Stomach (tissue), 8 donors: ENCODE measurements at regions not wholly inside any gene's neighbourhood (a gene's known extent, or its start where the extent isn't known, plus 50 kb on each side); places are given as distances from the start of the nearest gene placed in this dataset.
"Not testable (repeated sequence)": the region's sequence is repeated elsewhere in the genome, so short reads cannot be mapped to it uniquely, and the experiment has no call there.

Source experiments
- DNase-seq, 2 donors: peaks; one replicate each; pipeline versions ENCODE4 v3.0.0 to v3.0.0-alpha.2; 2013 to 2019
- H3K27ac ChIP-seq, 5 donors: fragments of 200-600 bp in 4 of 5; sonication (generic) in 4 of 5; one replicate each; pipeline ENCODE4 v1.5.1; 2013 to 2019; ENCODE audit warnings: mild to moderate bottlenecking in 1 of 5, moderate library complexity in 1 of 5
- H3K27me3 ChIP-seq, 3 donors: fragments of 200-600 bp; sonication (generic); one replicate each; pipeline ENCODE4 v1.5.1; 2017 to 2019; ENCODE audit warnings: mixed run types in 1 of 3
- H3K36me3 ChIP-seq, 4 donors: fragments of 200-600 bp; sonication (generic); 1 replicate in 3 of 4; 2 replicates in 1 of 4; pipeline ENCODE4 v1.5.1; 2016 to 2019
- H3K4me1 ChIP-seq, 4 donors: fragments of 200-600 bp; sonication (generic); one replicate each; pipeline ENCODE4 v1.5.1; 2016 to 2019
- H3K4me3 ChIP-seq, 4 donors: fragments of 200-600 bp; sonication (generic) in 3 of 4; one replicate each; pipeline ENCODE4 v1.5.1; 2016 to 2019; ENCODE audit warnings: mild to moderate bottlenecking in 1 of 4
- H3K9me3 ChIP-seq, 4 donors: fragments of 200-600 bp; sonication (generic); one replicate each; pipeline ENCODE4 v1.5.1; 2016 to 2019
- CTCF ChIP-seq, 7 experiments: fragments of 450-650 bp in 4 of 7; fragments of 200-600 bp in 3 of 7; sonication (generic) in 3 of 7; IDR thresholded peaks; one replicate each; pipeline ENCODE4 v1.5.1; 2016 to 2019; ENCODE audit warnings: antibody characterized with exemption in 7 of 7, control low read depth in 2 of 7, mild to moderate bottlenecking in 1 of 7
- EP300 ChIP-seq: sonication (generic); formaldehyde crosslinking; IDR thresholded peaks from one replicate; pipeline ENCODE4 v1.6.1; 2017; ENCODE audit warnings: antibody characterized with exemption
- POLR2A ChIP-seq, 4 donors: fragments of 450-650 bp; IDR thresholded peaks; one replicate each; pipeline ENCODE4 v1.6.1; 2016; ENCODE audit warnings: antibody characterized with exemption in 4 of 4, control low read depth in 2 of 4, mild to moderate bottlenecking in 1 of 4, moderate library complexity in 1 of 4
- POLR2AphosphoS5 ChIP-seq, 3 donors: sonication (generic); formaldehyde crosslinking; IDR thresholded peaks; one replicate each; pipeline ENCODE4 v1.6.1; 2016; ENCODE audit warnings: antibody characterized with exemption in 3 of 3
- WGBS, 5 donors: extraction: QIAGEN DNeasy Blood & Tissue Kit in 3 of 5; methylation state at CpG; one replicate each; pipeline versions ENCODE4 v1.1.5 to v1.1.7; 2013 to 2018; 5-methylcytosine and 5-hydroxymethylcytosine counted together
- intact Hi-C: fragments of 100-400 bp; cut with DNase I; formaldehyde crosslinking; loops from one replicate; pipeline ENCODE4 v1.15.1; 2023; ENCODE audit warnings: low total_unique reads
- donor health status: healthy with polysubstance abuse.
- donor health status: Bipolar disorder and iron deficiency.
- donor health status: healthy.

- intact Hi-C loops = no loop called here
- H3K27me3 ChIP-seq = no peaks in the 10 kb centered on the region
- no peak overlapping the region for H3K4me3 ChIP-seq
- H3K4me1 ChIP-seq = no peaks in the 10 kb centered on the region
- WGBS, 5 donors = 78 to 86% (median 81%) methylated on average over 2 to 5 of the region's 5 CpGs
- no peak for TF ChIP-seq CTCF (IDR thresholded peaks at IDR 0.05)
- no peak for TF ChIP-seq EP300
- no peak for TF ChIP-seq POLR2A (IDR thresholded peaks at IDR 0.05)
- no peak for TF ChIP-seq POLR2AphosphoS5 (IDR thresholded peaks at IDR 0.05)
- H3K27ac ChIP-seq = no peak overlapping the region
- no peak for DNase-seq
- no peaks in the 10 kb centered on the region for H3K36me3 ChIP-seq
- H3K9me3 ChIP-seq = peaks cover 0 to 12% (median 4%) of the 10 kb centered on the region in 4 donors
These were observed 303.2 kb downstream of the ZIC1 start for GRCh38 chr3:147712357-147712756.

- 19 to 44% (median 35%) methylated on average over 5 of the region's 5 CpGs for WGBS, 5 donors
- H3K9me3 ChIP-seq = not testable (repeated sequence)
These were observed 303.6 kb downstream of the ZIC1 start for GRCh38 chr3:147712758-147713157.

DNA sequence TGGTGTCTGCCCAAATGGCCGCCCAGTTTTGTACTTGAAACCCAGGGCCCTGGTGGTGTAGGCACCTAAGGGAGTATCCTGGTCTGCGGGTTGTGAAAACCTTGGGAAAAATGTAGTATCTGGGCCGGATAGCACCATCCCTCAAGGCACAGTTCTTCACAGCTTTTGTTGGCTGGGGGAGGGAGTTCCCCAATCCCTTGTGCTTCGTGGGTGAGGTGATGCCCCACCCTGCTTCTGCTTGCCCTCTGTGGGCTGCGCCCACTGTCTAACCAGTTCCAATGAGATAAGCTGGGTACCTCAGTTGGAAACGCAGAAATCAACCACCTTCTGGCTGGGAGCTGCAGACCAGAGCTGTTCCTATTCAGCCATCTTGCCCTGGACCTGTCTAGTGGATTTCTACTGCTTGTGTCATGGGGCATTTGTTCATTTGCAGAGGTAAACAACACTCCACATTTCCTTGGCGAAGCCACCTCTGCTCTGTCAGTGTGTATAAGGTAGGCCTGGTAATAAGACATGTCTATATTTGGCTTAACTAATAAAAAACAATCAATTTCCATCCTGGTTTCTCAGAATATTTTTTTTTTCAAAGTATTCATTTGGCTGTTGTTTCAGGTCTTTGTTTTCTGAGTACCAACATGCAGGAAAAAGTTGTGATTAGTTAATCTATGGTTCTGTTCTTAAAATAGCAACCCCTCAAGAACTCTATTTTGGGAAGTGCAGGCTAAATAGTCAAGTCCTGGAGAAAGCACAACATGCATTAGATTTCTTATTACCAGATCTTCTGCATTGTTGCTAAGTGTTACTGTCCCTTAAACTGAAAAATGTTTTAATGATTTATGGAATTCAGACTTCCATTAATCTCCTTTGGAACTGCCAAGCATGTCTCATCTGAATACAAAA is 304.3 kb downstream of the ZIC1 start:
- Histone ChIP-seq H3K27ac (no peak overlapping the region), H3K36me3 (no peaks in the 10 kb centered on the region), H3K4me3 (no peak overlapping the region), H3K9me3 (peaks cover 0 to 9% (median 2%) of the 10 kb centered on the region in 4 donors), H3K4me1 (no peaks in the 10 kb centered on the region), H3K27me3 (no peaks in the 10 kb centered on the region)
- DNase-seq = peak in 1 of 2 donors; percentile 4
- intact Hi-C loops = no loop called here
- TF ChIP-seq POLR2A (IDR thresholded peaks at IDR 0.05) (no peak), POLR2AphosphoS5 (IDR thresholded peaks at IDR 0.05) (no peak), CTCF (IDR thresholded peaks at IDR 0.05) (no peak), EP300 (no peak)
- 65 to 80% (median 72%) methylated on average over 7 of the region's 7 CpGs for WGBS, 5 donors

More at GRCh38 chr3:147712758-147713157, 303.6 kb downstream of the ZIC1 start:
- H3K4me1 ChIP-seq, H3K36me3 ChIP-seq, DNase-seq, H3K4me3 ChIP-seq, H3K27me3 ChIP-seq, intact Hi-C loops, H3K27ac ChIP-seq: not testable (repeated sequence)

GRCh38 chr3:147729641-147730040 is 320.5 kb downstream of the ZIC1 start:
- no peak for DNase-seq
- Histone ChIP-seq H3K36me3 (no peaks in the 10 kb centered on the region), H3K9me3 (no peaks in the 10 kb centered on the region), H3K27ac (no peak overlapping the region), H3K4me1 (no peaks in the 10 kb centered on the region), H3K27me3 (no peaks in the 10 kb centered on the region), H3K4me3 (no peak overlapping the region)
- intact Hi-C loops = no loop called here
- WGBS, 5 donors = 53 to 69% (median 66%) methylated on average over 2 of the region's 2 CpGs
- TF ChIP-seq POLR2AphosphoS5 (IDR thresholded peaks at IDR 0.05) (no peak), EP300 (no peak), POLR2A (IDR thresholded peaks at IDR 0.05) (no peak), CTCF (IDR thresholded peaks at IDR 0.05) (no peak)

DNA sequence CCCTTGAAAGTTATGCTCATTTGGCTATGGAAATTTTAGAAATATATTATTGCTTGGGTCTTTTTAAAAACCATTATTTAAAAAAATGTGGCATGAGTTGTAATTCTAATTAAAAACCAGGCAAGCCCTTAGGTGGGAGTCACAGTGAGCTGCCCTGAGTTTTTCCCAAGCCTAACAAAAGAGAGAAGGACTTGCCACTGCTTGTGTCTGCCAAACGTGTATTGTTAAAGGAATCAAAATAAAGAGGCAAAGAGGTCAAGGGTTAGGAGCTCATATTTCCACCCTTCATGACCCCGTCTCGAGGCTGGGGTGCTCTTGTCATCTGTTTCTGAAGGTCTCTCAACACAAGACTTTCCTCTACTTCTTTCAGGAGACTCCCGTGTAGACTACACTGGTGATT is 321.1 kb downstream of the ZIC1 start:
- no peaks in the 10 kb centered on the region for H3K27me3 ChIP-seq
- TF ChIP-seq CTCF (IDR thresholded peaks at IDR 0.05) = no peak
- TF ChIP-seq POLR2A (IDR thresholded peaks at IDR 0.05) = no peak
- TF ChIP-seq EP300 = no peak
- no peak for TF ChIP-seq POLR2AphosphoS5 (IDR thresholded peaks at IDR 0.05)
- H3K4me3 ChIP-seq = no peak overlapping the region
- no peaks in the 10 kb centered on the region for H3K4me1 ChIP-seq
- H3K36me3 ChIP-seq = no peaks in the 10 kb centered on the region
- intact Hi-C loops = no loop called here
- DNase-seq = no peak
- 16 to 33% (median 22%) methylated on average over 4 of the region's 4 CpGs for WGBS, 5 donors
- H3K27ac ChIP-seq = no peak overlapping the region
- no peaks in the 10 kb centered on the region for H3K9me3 ChIP-seq
